ENCODE measurements at regions not wholly inside any gene's neighbourhood (a gene's known extent, or its start where the extent isn't known, plus 50 kb on each side); places are given as distances from the start of the nearest gene placed in this dataset.

GRCh38 chr10:42941790-42942189 lies 135.1 kb upstream of the RET start:
- no peak for ATAC-seq
- no peak for TF ChIP-seq PAX8 (IDR thresholded peaks at IDR 0.05)
- TF ChIP-seq IRF5 (IDR thresholded peaks at IDR 0.05; ENCODE audit: borderline replicate concordance): no peak
- TF ChIP-seq, protein P1, sequence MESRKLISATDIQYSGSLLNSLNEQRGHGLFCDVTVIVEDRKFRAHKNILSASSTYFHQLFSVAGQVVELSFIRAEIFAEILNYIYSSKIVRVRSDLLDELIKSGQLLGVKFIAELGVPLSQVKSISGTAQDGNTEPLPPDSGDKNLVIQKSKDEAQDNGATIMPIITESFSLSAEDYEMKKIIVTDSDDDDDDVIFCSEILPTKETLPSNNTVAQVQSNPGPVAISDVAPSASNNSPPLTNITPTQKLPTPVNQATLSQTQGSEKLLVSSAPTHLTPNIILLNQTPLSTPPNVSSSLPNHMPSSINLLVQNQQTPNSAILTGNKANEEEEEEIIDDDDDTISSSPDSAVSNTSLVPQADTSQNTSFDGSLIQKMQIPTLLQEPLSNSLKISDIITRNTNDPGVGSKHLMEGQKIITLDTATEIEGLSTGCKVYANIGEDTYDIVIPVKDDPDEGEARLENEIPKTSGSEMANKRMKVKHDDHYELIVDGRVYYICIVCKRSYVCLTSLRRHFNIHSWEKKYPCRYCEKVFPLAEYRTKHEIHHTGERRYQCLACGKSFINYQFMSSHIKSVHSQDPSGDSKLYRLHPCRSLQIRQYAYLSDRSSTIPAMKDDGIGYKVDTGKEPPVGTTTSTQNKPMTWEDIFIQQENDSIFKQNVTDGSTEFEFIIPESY (IDR thresholded peaks at IDR 0.05): no peak
- no peak for TF ChIP-seq ZNF274 (IDR thresholded peaks at IDR 0.05; ENCODE audit: insufficient read depth, insufficient read length)
- TF ChIP-seq, protein P2, sequence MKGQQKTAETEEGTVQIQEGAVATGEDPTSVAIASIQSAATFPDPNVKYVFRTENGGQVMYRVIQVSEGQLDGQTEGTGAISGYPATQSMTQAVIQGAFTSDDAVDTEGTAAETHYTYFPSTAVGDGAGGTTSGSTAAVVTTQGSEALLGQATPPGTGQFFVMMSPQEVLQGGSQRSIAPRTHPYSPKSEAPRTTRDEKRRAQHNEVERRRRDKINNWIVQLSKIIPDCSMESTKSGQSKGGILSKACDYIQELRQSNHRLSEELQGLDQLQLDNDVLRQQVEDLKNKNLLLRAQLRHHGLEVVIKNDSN (IDR thresholded peaks at IDR 0.05; ENCODE audit: borderline replicate concordance, extremely low read length, insufficient read depth, low read depth, low read length): no peak
- no peak for TF ChIP-seq SUZ12 (IDR thresholded peaks at IDR 0.05; ENCODE audit: unreplicated experiment)
- no peak for TF ChIP-seq BMI1 (IDR thresholded peaks at IDR 0.05; ENCODE audit: borderline replicate concordance)
- TF ChIP-seq HDAC6 (IDR thresholded peaks at IDR 0.05; ENCODE audit: unreplicated experiment): no peak
- TF ChIP-seq, protein P3, sequence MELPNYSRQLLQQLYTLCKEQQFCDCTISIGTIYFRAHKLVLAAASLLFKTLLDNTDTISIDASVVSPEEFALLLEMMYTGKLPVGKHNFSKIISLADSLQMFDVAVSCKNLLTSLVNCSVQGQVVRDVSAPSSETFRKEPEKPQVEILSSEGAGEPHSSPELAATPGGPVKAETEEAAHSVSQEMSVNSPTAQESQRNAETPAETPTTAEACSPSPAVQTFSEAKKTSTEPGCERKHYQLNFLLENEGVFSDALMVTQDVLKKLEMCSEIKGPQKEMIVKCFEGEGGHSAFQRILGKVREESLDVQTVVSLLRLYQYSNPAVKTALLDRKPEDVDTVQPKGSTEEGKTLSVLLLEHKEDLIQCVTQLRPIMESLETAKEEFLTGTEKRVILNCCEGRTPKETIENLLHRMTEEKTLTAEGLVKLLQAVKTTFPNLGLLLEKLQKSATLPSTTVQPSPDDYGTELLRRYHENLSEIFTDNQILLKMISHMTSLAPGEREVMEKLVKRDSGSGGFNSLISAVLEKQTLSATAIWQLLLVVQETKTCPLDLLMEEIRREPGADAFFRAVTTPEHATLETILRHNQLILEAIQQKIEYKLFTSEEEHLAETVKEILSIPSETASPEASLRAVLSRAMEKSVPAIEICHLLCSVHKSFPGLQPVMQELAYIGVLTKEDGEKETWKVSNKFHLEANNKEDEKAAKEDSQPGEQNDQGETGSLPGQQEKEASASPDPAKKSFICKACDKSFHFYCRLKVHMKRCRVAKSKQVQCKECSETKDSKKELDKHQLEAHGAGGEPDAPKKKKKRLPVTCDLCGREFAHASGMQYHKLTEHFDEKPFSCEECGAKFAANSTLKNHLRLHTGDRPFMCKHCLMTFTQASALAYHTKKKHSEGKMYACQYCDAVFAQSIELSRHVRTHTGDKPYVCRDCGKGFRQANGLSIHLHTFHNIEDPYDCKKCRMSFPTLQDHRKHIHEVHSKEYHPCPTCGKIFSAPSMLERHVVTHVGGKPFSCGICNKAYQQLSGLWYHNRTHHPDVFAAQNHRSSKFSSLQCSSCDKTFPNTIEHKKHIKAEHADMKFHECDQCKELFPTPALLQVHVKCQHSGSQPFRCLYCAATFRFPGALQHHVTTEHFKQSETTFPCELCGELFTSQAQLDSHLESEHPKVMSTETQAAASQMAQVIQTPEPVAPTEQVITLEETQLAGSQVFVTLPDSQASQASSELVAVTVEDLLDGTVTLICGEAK (IDR thresholded peaks at IDR 0.05; ENCODE audit: borderline replicate concordance): no peak
- TF ChIP-seq EED (IDR thresholded peaks at IDR 0.05; ENCODE audit: low read depth): no peak
- TF ChIP-seq ASH2L (IDR thresholded peaks at IDR 0.05; ENCODE audit: borderline replicate concordance, low read depth): no peak
- no peak for TF ChIP-seq YBX1 (IDR thresholded peaks at IDR 0.05)
- TF ChIP-seq, protein P4, sequence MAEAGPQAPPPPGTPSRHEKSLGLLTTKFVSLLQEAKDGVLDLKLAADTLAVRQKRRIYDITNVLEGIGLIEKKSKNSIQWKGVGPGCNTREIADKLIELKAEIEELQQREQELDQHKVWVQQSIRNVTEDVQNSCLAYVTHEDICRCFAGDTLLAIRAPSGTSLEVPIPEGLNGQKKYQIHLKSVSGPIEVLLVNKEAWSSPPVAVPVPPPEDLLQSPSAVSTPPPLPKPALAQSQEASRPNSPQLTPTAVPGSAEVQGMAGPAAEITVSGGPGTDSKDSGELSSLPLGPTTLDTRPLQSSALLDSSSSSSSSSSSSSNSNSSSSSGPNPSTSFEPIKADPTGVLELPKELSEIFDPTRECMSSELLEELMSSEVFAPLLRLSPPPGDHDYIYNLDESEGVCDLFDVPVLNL (IDR thresholded peaks at IDR 0.05; ENCODE audit: low read depth, low read length): no peak

More at GRCh38 chr10:42941790-42942189, 135.1 kb upstream of the RET start:
- no peak overlapping the region for H2AFZ ChIP-seq (ENCODE audit: control insufficient read depth, low read depth, low read length)
- intact Hi-C loops (cut with micrococcal nuclease; ENCODE audit: unreplicated experiment) (no loop called here), in situ Hi-C loops (cut with MboI) (no loop called here)
- H3K9ac ChIP-seq (ENCODE audit: control insufficient read depth, insufficient read depth, low read length): no peak overlapping the region
- 34% methylated on average over 5 of the region's 5 CpGs for WGBS (ENCODE audit: insufficient coverage, insufficient replicate concordance, low lambda C conversion rate, missing lambda C conversion rate)
- BruUV-seq (replicated peaks): no TSS peak
- DNase-seq (ENCODE audit: low read depth, low spot score): no peak
- ChIA-PET SMC1A (ENCODE audit: uncharacterized antibody, unreplicated experiment) (no interaction called here), POLR2A (no interaction called here), CTCF (no interaction called here), RAD21 (ENCODE audit: unreplicated experiment) (no interaction called here)
- no peaks in the 10 kb centered on the region for H4K20me1 ChIP-seq (ENCODE audit: control insufficient read depth, insufficient read depth)
- no peaks in the 10 kb centered on the region for H3K79me2 ChIP-seq (ENCODE audit: control insufficient read depth, insufficient read depth, low read length)
- no peak for FAIRE-seq
- H3K4me3 ChIP-seq: no peak overlapping the region
- H3K9me3 ChIP-seq (replicated peaks; ENCODE audit: control insufficient read depth, insufficient read depth, low read length): no peaks in the 10 kb centered on the region
- no peaks in the 10 kb centered on the region for H3K27me3 ChIP-seq (replicated peaks in 1 of 2; ENCODE audit: control insufficient read depth in 2 of 2, insufficient read depth in 2 of 2, low read length in 1 of 2)
- no peak overlapping the region for H3K27ac ChIP-seq (ENCODE audit: control insufficient read depth, insufficient read depth)
- H3K4me2 ChIP-seq (ENCODE audit: control insufficient read depth, insufficient read depth): no peak overlapping the region
- no peaks in the 10 kb centered on the region for H3K36me3 ChIP-seq (ENCODE audit: control insufficient read depth in 2 of 2, insufficient read depth in 2 of 2, low read length in 1 of 2)
- no peaks in the 10 kb centered on the region for H3K4me1 ChIP-seq (ENCODE audit: control insufficient read depth, insufficient read depth, low read length)

Data from GM12878 (cell line).